ENCODE measurements at regions not wholly inside any gene's neighbourhood (a gene's known extent, or its start where the extent isn't known, plus 50 kb on each side); places are given as distances from the start of the nearest gene placed in this dataset.

- no peaks in the 10 kb centered on the region for H3K79me1 ChIP-seq (ENCODE audit: low read length)
- H3K4me3 ChIP-seq (ENCODE audit: low read length) = no peak overlapping the region
- H4K5ac ChIP-seq (ENCODE audit: low read length) = no peak overlapping the region
- H3K4me2 ChIP-seq (ENCODE audit: low read length) = no peak overlapping the region
- H3K36me3 ChIP-seq (ENCODE audit: control insufficient read depth, insufficient read depth, low read length) = no peaks in the 10 kb centered on the region
- H3K79me2 ChIP-seq (ENCODE audit: control insufficient read depth, insufficient read depth, low read length) = no peaks in the 10 kb centered on the region
- no peak overlapping the region for H3K27ac ChIP-seq (ENCODE audit: low read depth, low read length)
- H3K23ac ChIP-seq (ENCODE audit: low read length) = no peak overlapping the region
- no peaks in the 10 kb centered on the region for H3K27me3 ChIP-seq (ENCODE audit: insufficient read depth, low read length, poor library complexity)
- no peak for DNase-seq
- H2BK120ac ChIP-seq (ENCODE audit: low read depth, low read length) = no peak overlapping the region
- no peak overlapping the region for H3K4ac ChIP-seq (ENCODE audit: low read depth, low read length)
- WGBS (ENCODE audit: extremely low coverage, insufficient coverage, low lambda C conversion rate) = no CpG with 5 or more reads among the region's 3 CpGs
- no peak overlapping the region for H3K18ac ChIP-seq (ENCODE audit: low read length)
- no peak overlapping the region for H3K56ac ChIP-seq (ENCODE audit: low read length)
- no peak overlapping the region for H2BK15ac ChIP-seq (replicated peaks; ENCODE audit: low read depth)
- H2BK5ac ChIP-seq (ENCODE audit: low read length) = no peak overlapping the region
- no peak overlapping the region for H3K9ac ChIP-seq (ENCODE audit: low read length)
- no peak overlapping the region for H2AK5ac ChIP-seq (ENCODE audit: low read length)
- no peak overlapping the region for H4K8ac ChIP-seq (ENCODE audit: low read depth, low read length)
- H3K4me1 ChIP-seq (ENCODE audit: control insufficient read depth, low read depth, low read length) = no peaks in the 10 kb centered on the region
Observed at GRCh38 chr11:91810871-91811270, 413.7 kb upstream of the FAT3 start.

DNA sequence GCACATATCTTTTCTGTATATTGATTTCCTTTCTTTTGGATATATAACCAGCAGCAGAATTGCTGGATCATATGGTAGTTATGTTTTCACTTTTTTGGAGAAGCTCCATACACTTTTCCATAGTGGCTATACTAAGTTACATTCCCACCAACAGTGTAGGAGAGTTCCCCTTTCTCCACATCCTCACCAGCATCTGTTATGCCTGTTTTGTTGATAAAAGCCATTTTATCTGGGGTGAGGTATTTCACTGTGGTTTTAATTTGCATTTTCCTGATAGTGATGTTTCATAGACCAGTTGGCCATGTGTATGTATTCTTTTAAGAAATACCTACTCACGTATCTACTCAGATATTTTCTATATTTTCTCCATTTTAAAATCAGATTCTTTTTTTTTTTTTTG, 419.3 kb upstream of the FAT3 start:
- no peak overlapping the region for H3K18ac ChIP-seq (ENCODE audit: low read length)

DNA sequence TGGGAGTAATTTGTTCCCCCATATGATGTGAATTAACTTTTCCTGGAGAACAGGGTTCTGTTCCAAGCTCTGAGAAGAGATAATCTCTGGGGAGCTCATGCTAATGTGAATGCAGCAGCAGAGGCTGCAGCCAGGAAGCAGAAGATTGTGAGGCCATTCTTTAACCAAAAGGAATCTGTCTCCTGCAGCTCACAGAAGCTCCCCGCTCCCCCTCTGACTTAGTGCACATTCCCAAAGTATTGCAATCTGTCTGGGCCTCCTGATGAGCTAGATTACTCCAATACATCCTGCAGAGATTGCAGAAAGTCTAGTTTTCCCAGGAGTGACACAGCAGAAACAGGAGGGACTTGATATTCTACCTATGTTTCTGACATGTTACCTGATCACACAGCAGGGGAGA, 420.6 kb upstream of the FAT3 start:
- Histone ChIP-seq H3K18ac (ENCODE audit: low read length) (peak overlapping the region; percentile 95), H2BK5ac (ENCODE audit: low read length) (no peak overlapping the region), H2AK5ac (ENCODE audit: low read length) (no peak overlapping the region), H3K4me2 (ENCODE audit: low read length) (no peak overlapping the region), H3K36me3 (ENCODE audit: control insufficient read depth, insufficient read depth, low read length) (no peaks in the 10 kb centered on the region), H4K5ac (ENCODE audit: low read length) (no peak overlapping the region), H3K4ac (ENCODE audit: low read depth, low read length) (no peak overlapping the region), H3K56ac (ENCODE audit: low read length) (peak overlapping the region; percentile 68), H3K79me1 (ENCODE audit: low read length) (no peaks in the 10 kb centered on the region), H2BK120ac (ENCODE audit: low read depth, low read length) (no peak overlapping the region), H3K4me3 (ENCODE audit: low read length) (no peak overlapping the region), H3K27me3 (ENCODE audit: insufficient read depth, low read length, poor library complexity) (no peaks in the 10 kb centered on the region), H3K79me2 (ENCODE audit: control insufficient read depth, insufficient read depth, low read length) (no peaks in the 10 kb centered on the region), H3K23ac (ENCODE audit: low read length) (no peak overlapping the region), H3K27ac (ENCODE audit: low read depth, low read length) (peak overlapping the region; percentile 68), H3K9ac (ENCODE audit: low read length) (no peak overlapping the region), H2BK15ac (replicated peaks; ENCODE audit: low read depth) (no peak overlapping the region), H4K8ac (ENCODE audit: low read depth, low read length) (no peak overlapping the region), H3K4me1 (ENCODE audit: control insufficient read depth, low read depth, low read length) (peaks cover 6% of the 10 kb centered on the region)
- WGBS (ENCODE audit: extremely low coverage, insufficient coverage, low lambda C conversion rate) = no CpG with 5 or more reads among the region's 1 CpG
- DNase-seq = peak; percentile 97

More for the DNA sequence above, 419.3 kb upstream of the FAT3 start:
- Histone ChIP-seq H3K36me3 (ENCODE audit: control insufficient read depth, insufficient read depth, low read length) (no peaks in the 10 kb centered on the region), H3K4ac (ENCODE audit: low read depth, low read length) (no peak overlapping the region), H3K79me1 (ENCODE audit: low read length) (no peaks in the 10 kb centered on the region), H2AK5ac (ENCODE audit: low read length) (no peak overlapping the region), H3K4me3 (ENCODE audit: low read length) (no peak overlapping the region), H3K27me3 (ENCODE audit: insufficient read depth, low read length, poor library complexity) (no peaks in the 10 kb centered on the region), H3K56ac (ENCODE audit: low read length) (peak overlapping the region; percentile 6), H3K9ac (ENCODE audit: low read length) (no peak overlapping the region), H3K27ac (ENCODE audit: low read depth, low read length) (no peak overlapping the region), H4K5ac (ENCODE audit: low read length) (no peak overlapping the region), H2BK15ac (replicated peaks; ENCODE audit: low read depth) (no peak overlapping the region), H3K23ac (ENCODE audit: low read length) (no peak overlapping the region), H3K4me2 (ENCODE audit: low read length) (no peak overlapping the region), H2BK5ac (ENCODE audit: low read length) (no peak overlapping the region), H4K8ac (ENCODE audit: low read depth, low read length) (no peak overlapping the region), H2BK120ac (ENCODE audit: low read depth, low read length) (no peak overlapping the region), H3K79me2 (ENCODE audit: control insufficient read depth, insufficient read depth, low read length) (no peaks in the 10 kb centered on the region), H3K4me1 (ENCODE audit: control insufficient read depth, low read depth, low read length) (peaks cover 6% of the 10 kb centered on the region)
- DNase-seq = peak; percentile 79
- no CpG with 5 or more reads among the region's 1 CpG for WGBS (ENCODE audit: extremely low coverage, insufficient coverage, low lambda C conversion rate)

DNA sequence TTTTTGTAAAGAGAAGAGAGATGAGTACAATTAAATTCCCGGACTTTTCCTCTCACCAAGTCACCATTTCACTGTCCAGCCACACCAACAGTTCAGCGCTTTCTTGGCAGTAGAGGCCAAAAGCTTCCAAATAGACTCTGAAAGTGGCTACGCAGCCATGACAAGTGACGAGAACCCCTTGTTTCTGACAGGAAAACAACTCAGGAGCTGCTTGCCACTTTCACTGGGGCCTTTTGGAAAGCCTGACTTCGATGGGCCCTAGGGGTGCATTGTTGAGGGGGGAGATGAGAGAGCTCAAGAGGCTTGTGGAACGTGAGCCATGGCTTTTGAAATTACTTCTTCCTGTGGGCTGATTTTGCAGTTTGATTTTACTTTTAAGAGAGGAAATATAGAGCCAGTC, 422.1 kb upstream of the FAT3 start:
- H3K27ac ChIP-seq (ENCODE audit: low read depth, low read length) = no peak overlapping the region
- H2AK5ac ChIP-seq (ENCODE audit: low read length) = no peak overlapping the region
- H3K79me2 ChIP-seq (ENCODE audit: control insufficient read depth, insufficient read depth, low read length) = no peaks in the 10 kb centered on the region
- H3K4me1 ChIP-seq (ENCODE audit: control insufficient read depth, low read depth, low read length) = peaks cover 6% of the 10 kb centered on the region
- no peak overlapping the region for H3K4me2 ChIP-seq (ENCODE audit: low read length)
- no peaks in the 10 kb centered on the region for H3K36me3 ChIP-seq (ENCODE audit: control insufficient read depth, insufficient read depth, low read length)
- WGBS (ENCODE audit: extremely low coverage, insufficient coverage, low lambda C conversion rate) = no CpG with 5 or more reads among the region's 6 CpGs
- H3K56ac ChIP-seq (ENCODE audit: low read length) = peak overlapping the region; percentile 34
- H3K23ac ChIP-seq (ENCODE audit: low read length) = no peak overlapping the region
- peak overlapping the region; percentile 99 for H4K8ac ChIP-seq (ENCODE audit: low read depth, low read length)
- H3K4ac ChIP-seq (ENCODE audit: low read depth, low read length) = peak overlapping the region; percentile 93
- H3K27me3 ChIP-seq (ENCODE audit: insufficient read depth, low read length, poor library complexity) = no peaks in the 10 kb centered on the region
- H3K79me1 ChIP-seq (ENCODE audit: low read length) = no peaks in the 10 kb centered on the region
- peak overlapping the region; percentile 42 for H2BK5ac ChIP-seq (ENCODE audit: low read length)
- H2BK15ac ChIP-seq (replicated peaks; ENCODE audit: low read depth) = peak overlapping the region; percentile 94
- H3K18ac ChIP-seq (ENCODE audit: low read length) = peak overlapping the region; percentile 92
- DNase-seq = peak; percentile 45
- no peak overlapping the region for H3K9ac ChIP-seq (ENCODE audit: low read length)
- H4K5ac ChIP-seq (ENCODE audit: low read length) = no peak overlapping the region
- peak overlapping the region; percentile 83 for H2BK120ac ChIP-seq (ENCODE audit: low read depth, low read length)
- H3K4me3 ChIP-seq (ENCODE audit: low read length) = no peak overlapping the region

DNA sequence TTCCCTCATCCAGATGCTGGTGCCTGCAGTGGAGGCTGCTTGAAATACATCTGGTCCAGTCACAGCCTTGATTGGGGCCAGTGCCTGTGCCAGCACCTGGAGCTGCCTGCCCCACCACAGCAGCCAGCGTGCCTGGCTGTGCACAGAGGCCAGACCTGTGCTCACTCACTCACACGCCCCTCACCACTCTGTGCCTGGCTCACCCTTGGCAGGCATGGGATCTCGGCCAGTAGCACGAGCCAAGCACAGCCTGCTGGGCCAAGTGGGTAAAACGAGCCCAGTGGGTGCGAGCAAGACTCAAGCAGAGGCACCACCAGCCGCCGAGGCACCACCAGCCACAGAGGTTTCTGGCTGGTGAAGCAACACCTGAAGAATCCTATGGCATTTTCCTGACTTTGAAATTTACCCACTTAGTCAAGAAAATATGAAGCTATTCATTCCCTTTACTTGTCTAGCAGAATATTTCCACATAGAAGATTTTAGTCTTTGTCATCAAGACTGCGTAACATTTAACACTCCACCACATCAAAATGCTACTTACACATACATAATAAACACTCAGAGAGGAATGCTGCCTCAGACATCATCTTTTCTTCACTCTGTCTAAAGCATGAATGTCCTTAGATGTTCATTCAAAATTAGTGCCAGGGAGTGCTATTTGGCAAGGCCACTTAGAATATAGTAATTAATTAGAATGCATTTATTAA, 424.3 kb upstream of the FAT3 start:
- Histone ChIP-seq H3K4ac (ENCODE audit: low read depth, low read length) (no peak overlapping the region), H3K27ac (ENCODE audit: low read depth, low read length) (no peak overlapping the region), H3K27me3 (ENCODE audit: insufficient read depth, low read length, poor library complexity) (no peaks in the 10 kb centered on the region), H3K36me3 (ENCODE audit: control insufficient read depth, insufficient read depth, low read length) (no peaks in the 10 kb centered on the region), H3K18ac (ENCODE audit: low read length) (no peak overlapping the region), H2AK5ac (ENCODE audit: low read length) (no peak overlapping the region), H2BK5ac (ENCODE audit: low read length) (peak overlapping the region; percentile 56), H3K9ac (ENCODE audit: low read length) (no peak overlapping the region), H2BK15ac (replicated peaks; ENCODE audit: low read depth) (no peak overlapping the region), H4K8ac (ENCODE audit: low read depth, low read length) (no peak overlapping the region), H3K56ac (ENCODE audit: low read length) (peak overlapping the region; percentile 32), H3K4me3 (ENCODE audit: low read length) (no peak overlapping the region), H3K4me2 (ENCODE audit: low read length) (no peak overlapping the region), H2BK120ac (ENCODE audit: low read depth, low read length) (no peak overlapping the region), H3K79me2 (ENCODE audit: control insufficient read depth, insufficient read depth, low read length) (no peaks in the 10 kb centered on the region), H3K4me1 (ENCODE audit: control insufficient read depth, low read depth, low read length) (peaks cover 6% of the 10 kb centered on the region), H3K23ac (ENCODE audit: low read length) (no peak overlapping the region), H4K5ac (ENCODE audit: low read length) (no peak overlapping the region), H3K79me1 (ENCODE audit: low read length) (no peaks in the 10 kb centered on the region)
- WGBS (ENCODE audit: extremely low coverage, insufficient coverage, low lambda C conversion rate) = no CpG with 5 or more reads among the region's 9 CpGs
- DNase-seq = no peak

GRCh38 chr11:91798240-91798639, 426.4 kb upstream of the FAT3 start:
- no peaks in the 10 kb centered on the region for H3K36me3 ChIP-seq (ENCODE audit: control insufficient read depth, insufficient read depth, low read length)
- H3K79me1 ChIP-seq (ENCODE audit: low read length) = no peaks in the 10 kb centered on the region
- H2BK15ac ChIP-seq (replicated peaks; ENCODE audit: low read depth) = no peak overlapping the region
- peak overlapping the region; percentile 16 for H3K18ac ChIP-seq (ENCODE audit: low read length)
- no peak overlapping the region for H2BK5ac ChIP-seq (ENCODE audit: low read length)
- H3K27me3 ChIP-seq (ENCODE audit: insufficient read depth, low read length, poor library complexity) = no peaks in the 10 kb centered on the region
- WGBS (ENCODE audit: extremely low coverage, insufficient coverage, low lambda C conversion rate) = no CpG with 5 or more reads among the region's 7 CpGs
- H2BK120ac ChIP-seq (ENCODE audit: low read depth, low read length) = no peak overlapping the region
- no peak overlapping the region for H3K9ac ChIP-seq (ENCODE audit: low read length)
- no peak overlapping the region for H4K8ac ChIP-seq (ENCODE audit: low read depth, low read length)
- no peak overlapping the region for H3K23ac ChIP-seq (ENCODE audit: low read length)
- no peak overlapping the region for H4K5ac ChIP-seq (ENCODE audit: low read length)
- no peak for DNase-seq
- H3K4me3 ChIP-seq (ENCODE audit: low read length) = no peak overlapping the region
- H3K56ac ChIP-seq (ENCODE audit: low read length) = no peak overlapping the region
- H2AK5ac ChIP-seq (ENCODE audit: low read length) = no peak overlapping the region
- no peak overlapping the region for H3K27ac ChIP-seq (ENCODE audit: low read depth, low read length)
- H3K4ac ChIP-seq (ENCODE audit: low read depth, low read length) = peak overlapping the region; percentile 8
- H3K79me2 ChIP-seq (ENCODE audit: control insufficient read depth, insufficient read depth, low read length) = no peaks in the 10 kb centered on the region
- H3K4me1 ChIP-seq (ENCODE audit: control insufficient read depth, low read depth, low read length) = peaks cover 4% of the 10 kb centered on the region
- no peak overlapping the region for H3K4me2 ChIP-seq (ENCODE audit: low read length)

Data from mesendoderm (in vitro differentiated cells).